Activated CD4-positive, alpha-beta T cell treated with anti-CD3 and anti-CD28 coated beads, Interleukin-2, amount 50 U/mL, for 24 hours (primary cell): ENCODE measurements at regions not wholly inside any gene's neighbourhood (a gene's known extent, or its start where the extent isn't known, plus 50 kb on each side); places are given as distances from the start of the nearest gene placed in this dataset.

Experiments
- DNase-seq, 2 donors: peaks; one replicate each; pipeline ENCODE4 v3.0.0-alpha.2; 2020; ENCODE audit warnings: low read depth in 1 of 2, low spot score in 1 of 2

GRCh38 chr2:120826716-120827410, 91.2 kb downstream of the GLI2 start:
- no peak for DNase-seq

DNA sequence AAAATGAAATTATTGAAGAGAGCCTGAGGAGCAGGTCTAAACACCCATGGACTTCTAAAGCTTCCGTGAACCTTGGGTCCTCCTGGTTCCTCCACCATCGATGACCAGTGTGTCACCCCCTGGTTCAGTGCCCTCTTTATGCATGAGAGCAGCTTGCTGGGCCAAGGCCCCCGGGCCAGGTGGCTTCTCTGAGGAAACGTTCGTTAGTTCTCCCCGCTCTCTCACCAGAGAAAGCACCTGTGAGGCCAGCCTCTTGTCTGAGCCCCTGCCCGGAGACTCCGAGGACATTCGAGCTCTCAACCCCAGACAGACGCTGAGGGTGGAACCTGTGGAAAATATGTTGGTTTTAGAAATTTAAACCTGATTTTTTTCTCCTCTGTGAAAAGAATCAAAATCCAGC, 92.4 kb downstream of the GLI2 start:
- DNase-seq, result no peak

DNA sequence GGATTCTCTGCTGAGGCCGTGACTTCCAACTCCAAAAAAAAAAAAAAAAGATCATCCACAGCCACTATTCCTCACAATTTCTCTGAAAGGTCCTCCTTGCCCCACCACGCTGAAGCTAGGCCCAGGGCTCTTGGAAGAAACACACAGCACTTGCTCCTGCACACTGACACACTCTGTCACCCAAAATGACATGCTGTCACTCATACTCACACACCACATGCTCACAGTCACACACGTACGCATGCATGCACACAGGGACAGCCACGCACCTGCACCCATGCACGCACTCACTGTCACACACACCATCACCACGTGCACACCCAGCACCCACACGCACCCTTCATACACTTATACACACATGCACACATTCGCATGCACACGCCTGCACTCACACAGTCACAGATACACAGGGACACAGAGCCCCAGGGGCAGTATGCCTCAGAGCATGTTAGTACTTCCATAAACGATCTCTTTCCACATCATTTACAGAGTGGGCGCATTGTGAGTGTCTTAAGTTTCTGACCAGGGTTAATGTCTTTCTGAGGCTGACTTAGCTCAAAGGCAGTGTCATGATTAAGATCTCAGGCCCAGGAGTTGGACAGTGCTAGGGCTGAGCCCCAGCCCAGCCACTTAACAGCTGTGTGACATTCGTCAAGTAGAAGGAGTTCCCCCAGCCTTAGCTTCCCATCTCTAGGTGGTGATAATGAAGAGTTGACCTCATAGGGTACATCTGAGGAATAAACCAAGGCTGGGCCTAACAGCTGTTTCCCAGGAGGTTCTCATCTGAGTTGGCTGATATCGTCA, 93.4 kb downstream of the GLI2 start:
- no peak for DNase-seq

DNA sequence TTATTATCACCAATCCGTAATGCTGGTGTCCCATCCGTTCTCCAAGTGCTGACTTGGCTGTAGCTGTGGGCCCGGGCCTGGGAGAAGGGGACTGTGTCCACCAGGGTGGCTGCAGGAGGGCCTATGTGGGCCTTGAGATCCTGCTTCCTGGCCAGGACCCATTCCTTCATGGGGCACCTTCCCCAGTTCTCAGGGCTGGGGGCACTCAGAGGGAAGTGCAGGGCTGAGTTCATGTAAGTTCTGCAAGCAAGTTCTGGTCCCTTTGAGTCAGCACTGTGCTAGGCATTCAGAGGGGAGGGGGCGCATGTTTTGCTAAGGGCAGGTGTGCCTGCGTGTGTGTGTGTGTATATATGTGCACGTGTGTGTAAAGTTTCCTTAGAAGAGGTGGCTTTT, 94.0 kb downstream of the GLI2 start:
- DNase-seq, result no peak

DNA sequence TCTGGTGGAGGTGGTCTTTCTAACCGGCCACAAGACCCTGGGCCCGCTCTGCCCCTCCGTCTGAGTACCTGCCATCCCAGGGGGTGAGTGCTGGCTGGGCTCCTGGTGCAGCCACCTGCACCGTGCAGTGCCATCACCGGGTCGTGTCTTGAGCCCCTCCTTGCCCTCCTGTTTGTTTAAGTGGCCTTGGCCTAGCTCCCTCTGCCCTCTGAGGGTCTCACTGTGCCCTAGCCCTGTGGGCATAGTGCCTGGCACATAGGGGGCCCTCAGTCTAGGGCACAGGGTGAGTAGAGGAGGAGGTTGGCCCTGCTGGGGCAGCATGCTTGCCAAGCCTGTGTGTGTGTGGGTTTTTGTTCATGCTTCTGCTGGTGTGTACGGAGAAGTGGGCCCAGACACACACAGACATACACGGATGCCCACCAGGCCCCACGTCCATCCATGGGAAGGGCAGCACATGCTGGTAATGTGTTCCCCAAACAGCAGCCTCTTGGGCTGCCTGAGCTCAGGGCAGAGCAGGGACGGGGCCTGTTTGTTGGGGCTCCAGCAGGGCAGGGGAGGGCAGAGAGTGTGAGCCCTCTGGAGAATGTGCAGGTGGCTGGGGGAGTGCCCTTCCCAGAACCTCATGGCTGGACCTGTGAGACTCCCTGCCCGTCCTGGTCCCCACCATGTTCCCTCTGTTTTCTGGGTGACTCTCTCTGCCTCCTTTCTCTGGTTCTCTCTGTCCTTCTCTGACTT, 94.6 kb downstream of the GLI2 start:
- DNase-seq, result no peak

DNA sequence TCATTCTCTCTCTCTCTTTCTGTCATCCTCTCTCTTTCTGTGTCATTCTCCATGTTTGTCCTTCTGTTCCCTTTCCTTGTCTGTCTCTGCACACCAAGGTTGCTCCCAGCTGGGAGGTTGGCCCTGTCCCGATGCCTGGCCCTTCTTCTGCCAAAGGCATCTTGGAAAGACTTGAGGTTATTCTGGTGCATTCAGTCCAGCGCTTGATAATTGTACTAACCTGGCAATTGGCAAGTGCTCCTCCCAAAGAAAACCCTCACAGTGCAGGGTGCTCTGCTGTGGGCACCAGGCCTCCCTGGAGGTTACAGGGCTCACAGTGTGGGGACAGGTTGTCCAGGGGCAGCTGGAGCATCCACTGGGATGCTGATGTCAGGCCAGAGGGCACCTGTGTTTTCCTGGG, 95.4 kb downstream of the GLI2 start:
- no peak for DNase-seq

DNA sequence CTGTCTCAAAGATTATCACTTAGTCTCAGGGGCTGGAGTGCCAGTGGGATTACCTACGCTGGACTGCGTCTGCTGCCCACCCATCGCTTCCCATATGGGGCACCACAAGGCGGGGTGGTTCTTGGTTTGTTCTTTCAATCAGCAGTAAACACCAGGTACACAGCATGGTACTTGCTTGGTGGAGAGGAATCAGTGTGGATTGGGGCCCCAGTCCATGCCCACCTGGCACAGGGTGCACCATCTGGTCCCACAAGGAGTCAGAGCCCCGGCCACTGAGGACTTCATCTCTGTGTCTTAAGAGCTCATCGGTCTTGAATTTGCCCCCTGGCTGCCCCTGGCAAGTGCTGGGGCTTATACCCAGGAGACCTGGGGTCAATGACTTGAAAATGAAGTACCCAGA, 96.2 kb downstream of the GLI2 start:
- no peak for DNase-seq

DNA sequence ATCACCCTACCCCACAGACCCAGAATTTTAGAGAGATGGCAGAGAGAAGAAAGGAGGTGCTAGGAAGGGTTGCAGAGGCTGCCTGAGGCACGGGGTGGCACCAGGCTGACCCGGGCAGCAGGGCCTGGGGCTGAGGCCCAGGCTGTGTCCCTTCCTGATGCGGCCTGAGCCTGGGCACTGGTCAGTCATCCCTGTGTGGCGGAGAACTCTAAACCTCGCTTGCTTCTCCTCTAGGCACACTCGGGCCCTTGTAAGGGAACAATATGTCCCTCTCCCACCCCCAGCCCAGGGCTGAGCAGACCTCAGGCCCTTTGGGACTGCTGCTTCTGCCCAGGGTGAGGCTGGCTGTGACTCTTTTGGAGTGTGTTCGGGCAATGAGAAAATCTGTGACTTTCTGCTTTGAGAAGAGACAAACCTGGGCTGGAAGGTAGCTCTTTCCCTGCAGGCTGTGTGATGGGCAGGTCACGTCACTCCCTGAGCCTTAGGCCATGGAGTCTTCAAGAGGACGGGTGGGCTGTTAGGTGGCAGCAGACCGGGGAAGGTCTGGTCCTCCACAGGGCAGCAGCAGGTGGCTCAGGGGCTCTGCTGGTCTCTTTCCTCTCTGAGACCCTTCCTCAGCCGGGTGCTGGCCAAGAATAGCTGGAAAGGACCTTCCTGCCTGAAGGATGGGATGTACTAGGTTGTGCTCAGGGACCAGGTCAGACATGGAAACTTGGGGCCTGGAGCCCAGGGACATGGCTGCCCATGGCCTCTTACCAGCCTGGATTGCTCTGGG, 96.8 kb downstream of the GLI2 start:
- no peak for DNase-seq

DNA sequence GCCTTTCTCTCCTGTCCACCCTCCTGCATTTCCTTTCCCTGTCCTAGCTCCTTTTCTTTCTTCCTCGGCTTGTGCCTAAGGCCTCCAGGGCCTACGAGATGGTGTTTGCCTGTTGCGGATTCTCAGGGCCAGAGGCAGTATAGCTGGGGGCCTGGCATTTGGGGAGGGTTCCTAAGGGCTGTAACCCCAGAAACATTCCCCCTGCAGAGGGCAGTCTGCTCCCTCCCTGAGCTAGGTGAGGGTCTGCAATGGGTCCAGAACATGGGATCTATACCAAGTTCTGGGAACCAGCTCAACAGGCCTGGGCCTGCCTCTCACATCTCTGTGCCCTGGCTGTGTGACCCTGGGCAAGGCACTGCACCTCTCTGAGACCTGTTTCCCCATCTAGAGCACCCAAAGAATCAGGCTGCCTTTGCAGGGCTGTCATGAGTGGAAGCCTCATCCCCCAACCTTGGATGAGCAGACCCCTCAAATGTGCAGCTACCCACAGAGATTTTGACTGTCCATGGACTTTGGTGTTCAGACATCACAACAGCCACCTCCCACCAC, 97.5 kb downstream of the GLI2 start:
- DNase-seq, result no peak

- no peak for DNase-seq
These were observed 98.5 kb downstream of the GLI2 start for GRCh38 chr2:120834206-120834605.

DNA sequence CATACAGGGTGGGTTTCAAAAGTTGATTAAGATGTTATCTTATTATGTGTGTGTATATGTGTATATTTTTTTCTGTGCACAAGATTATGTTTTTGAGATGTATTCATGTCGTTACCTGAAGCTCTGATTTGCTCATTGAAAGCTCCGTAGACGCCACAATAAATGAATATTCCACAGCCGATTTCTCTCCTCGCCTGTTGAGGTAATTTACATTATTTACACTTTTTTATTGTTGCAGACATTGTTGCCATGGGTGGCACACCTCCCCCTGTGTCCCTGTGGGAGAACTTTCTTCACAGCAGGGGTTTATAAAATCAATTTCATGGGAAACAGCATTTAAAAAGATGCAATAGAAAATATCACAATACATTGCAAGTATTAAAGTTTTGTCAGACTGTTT, 100.6 kb downstream of the GLI2 start:
- no peak for DNase-seq

- DNase-seq, result no peak
These were observed 105.3 kb downstream of the GLI2 start for GRCh38 chr2:120840795-120841487.

GRCh38 chr2:120842456-120843439, 107.1 kb downstream of the GLI2 start:
- no peak for DNase-seq

- no peak for DNase-seq
These were observed 108.5 kb downstream of the GLI2 start for GRCh38 chr2:120844070-120844738.

GRCh38 chr2:120845277-120845676, 109.6 kb downstream of the GLI2 start:
- DNase-seq, result no peak

- DNase-seq, result no peak
These were observed 110.9 kb downstream of the GLI2 start for GRCh38 chr2:120846406-120847095.

DNA sequence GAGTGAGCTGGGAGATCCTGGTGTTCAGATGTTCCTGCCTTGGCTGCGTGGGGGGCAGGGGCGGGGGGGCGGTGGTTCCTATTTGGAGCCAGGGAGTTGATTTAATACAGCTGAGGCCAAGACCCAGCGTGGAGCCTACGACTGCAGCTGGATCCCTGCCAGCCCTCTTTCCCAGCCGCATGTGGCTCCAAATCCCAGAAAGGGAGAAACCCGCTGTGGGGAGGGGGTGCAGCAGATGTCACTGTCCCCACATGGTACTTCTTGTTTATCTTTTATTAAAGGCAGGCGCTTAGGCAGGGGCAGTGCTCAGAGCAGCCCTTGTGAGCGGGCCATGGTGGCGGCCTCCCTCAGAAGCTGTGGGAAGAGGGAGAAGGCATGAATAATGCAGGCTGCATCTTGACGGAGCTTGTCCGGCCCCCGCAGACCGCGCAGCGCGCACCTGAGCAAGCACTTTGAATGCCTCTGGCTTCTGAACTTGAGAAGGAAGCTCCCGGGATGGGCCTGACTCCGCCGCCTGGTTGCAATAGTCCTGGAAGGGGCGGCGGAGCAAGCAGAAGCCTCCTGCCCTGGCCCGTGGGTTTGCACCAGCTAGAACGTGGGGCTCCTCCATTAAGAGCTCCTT, 112.1 kb downstream of the GLI2 start:
- DNase-seq, result no peak

- no peak for DNase-seq
These were observed 113.6 kb downstream of the GLI2 start for GRCh38 chr2:120849278-120849677.
